HG02610 (cell line): ENCODE measurements at regions not wholly inside any gene's neighbourhood (a gene's known extent, or its start where the extent isn't known, plus 50 kb on each side); places are given as distances from the start of the nearest gene placed in this dataset.

Experiments
- ATAC-seq: cut with Tn5 transposase; IDR thresholded peaks from one replicate; pipeline ENCODE4 v1.9.1; 2021; ENCODE audit warnings: mild to moderate bottlenecking, moderate library complexity; ENCODE audit not compliant: unreplicated experiment

DNA sequence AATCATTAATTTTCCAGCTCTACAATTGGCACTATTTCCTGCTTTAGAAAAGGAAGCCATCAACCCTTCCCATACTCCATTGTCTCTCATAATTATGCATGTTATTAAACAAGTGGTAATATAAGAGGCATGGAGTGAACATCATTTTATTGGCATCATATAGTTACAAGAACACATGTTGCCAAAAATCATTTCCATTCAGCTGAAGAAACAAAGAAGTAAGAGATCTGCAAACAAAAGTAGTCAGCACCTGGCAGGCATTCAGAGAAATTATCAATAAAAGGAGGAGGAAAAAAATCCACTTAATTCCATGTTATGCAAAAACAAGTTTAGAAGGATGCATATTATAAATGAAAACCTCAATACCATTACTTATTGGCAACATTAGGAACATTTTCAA is 1208.2 kb upstream of the C9orf72 start:
- no peak for ATAC-seq

DNA sequence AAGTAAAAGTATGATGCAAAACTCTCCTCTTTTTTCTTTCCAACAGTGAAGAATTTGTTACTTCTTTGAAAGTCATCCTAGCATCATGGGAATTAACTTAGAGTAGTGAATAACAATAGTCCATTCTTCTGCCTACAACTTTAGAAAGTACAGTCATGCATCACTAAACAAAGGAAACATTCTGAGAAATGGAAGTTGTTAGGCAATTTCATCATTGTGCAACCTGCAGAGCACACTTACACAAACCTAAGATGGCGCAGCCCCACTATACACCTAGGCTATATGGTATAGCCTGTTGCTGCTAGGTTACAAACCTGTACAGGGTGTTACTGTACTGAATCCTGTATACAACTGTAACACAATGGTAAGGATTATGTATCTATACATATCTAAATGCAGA is 1209.3 kb upstream of the C9orf72 start:
- ATAC-seq = no peak

DNA sequence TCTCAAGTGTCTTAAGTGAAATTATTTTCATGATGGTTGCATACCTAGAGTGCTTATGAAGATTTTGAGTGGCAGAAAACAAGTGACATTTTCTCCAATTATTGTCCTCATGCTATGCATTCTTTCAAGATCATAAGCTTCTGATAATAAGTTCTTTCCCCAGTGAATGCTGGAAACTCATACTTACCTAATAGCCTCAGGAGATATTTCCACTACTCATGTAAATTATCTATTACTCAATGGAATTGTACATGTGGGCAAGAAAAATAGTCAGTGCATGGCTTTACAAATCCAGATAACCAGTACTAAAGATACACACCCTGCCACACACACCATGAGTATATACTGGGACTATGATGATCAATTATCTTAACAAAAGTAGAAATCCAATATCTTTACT is 1219.4 kb upstream of the C9orf72 start:
- ATAC-seq = no peak

DNA sequence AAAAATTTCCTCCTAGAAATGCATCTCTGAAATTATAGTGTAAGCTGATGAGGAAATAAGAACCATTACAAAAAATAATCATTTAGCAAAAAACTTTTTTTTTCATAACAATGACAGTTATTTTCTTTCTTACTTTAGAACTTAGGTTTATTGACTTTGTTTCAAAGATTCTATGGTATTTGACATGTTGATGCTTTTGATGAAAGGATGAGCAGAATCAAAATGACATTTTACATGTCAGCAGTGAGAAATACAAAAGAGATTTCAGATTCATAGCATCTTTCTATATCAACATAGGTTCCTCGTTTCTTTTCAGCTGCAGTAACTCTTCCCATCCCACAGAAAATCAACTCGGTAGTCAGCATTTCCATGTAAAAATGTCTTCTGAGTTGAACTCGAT is 1226.6 kb upstream of the C9orf72 start:
- no peak for ATAC-seq

DNA sequence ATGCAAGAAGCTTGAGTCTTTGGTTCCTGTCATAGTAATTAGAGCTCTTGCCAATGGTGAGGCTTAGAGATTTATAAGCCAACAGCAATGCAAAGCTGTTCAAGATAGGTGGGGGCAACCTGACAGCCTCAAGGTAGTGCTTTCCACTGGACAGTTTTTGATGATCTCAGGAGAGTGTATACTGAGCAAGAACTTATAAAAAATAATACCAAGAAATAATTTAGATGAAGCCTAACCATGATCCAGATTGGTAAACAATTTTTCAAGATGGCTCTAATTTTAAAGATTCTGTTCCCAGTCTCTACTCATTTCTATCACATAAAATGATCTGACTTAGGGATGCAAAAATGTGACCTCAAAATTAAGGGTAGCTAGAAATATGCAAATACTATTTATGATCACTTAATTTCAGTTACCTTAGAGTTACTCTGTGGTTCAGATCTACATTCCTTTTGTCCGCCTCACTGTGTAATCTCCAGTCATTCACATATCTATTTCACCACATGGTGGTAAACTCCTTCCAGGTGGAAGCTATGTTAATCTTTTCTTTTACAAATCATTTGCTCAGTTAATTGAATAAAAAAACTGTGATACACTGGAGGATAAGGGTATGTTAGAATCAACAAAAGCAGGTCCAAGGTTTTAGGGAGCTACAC is 1228.0 kb upstream of the C9orf72 start:
- ATAC-seq = no peak

DNA sequence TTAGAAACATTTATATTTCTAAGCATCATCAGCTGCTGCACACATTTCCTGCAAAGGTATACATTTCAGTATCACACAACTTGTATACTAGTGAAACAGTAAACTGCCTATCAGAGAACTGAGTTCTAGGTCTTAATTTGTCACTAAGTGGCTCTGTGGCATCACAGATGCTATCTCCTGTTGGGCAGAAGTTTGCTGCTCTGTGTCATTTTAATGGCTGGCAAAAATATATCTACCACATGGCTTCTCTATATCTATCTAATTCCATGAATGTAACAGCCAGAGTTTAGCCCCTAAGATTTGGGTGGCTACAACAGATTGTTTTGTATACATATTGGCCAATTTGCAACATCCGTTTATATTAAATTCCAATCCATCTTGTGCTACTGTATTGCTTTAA is 1231.9 kb upstream of the C9orf72 start:
- no peak for ATAC-seq

DNA sequence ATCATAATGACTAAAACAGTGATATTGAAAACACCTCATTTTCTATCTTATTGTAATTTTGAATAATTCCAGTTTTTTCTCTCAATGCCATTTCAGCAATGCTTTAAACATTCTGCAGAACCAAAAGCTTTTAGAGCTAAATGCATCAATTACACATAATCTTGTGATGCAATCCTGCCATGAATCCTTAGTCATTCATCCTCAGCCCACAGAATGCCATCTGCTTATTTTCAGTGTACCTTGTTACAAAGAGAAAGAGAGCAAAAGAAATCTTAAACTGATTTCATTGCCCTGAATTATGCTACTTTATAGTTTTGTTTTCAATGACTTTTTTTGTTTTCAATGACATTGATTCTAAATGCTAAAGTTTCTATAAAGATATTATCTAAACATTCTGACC is 1234.8 kb upstream of the C9orf72 start:
- ATAC-seq = no peak

DNA sequence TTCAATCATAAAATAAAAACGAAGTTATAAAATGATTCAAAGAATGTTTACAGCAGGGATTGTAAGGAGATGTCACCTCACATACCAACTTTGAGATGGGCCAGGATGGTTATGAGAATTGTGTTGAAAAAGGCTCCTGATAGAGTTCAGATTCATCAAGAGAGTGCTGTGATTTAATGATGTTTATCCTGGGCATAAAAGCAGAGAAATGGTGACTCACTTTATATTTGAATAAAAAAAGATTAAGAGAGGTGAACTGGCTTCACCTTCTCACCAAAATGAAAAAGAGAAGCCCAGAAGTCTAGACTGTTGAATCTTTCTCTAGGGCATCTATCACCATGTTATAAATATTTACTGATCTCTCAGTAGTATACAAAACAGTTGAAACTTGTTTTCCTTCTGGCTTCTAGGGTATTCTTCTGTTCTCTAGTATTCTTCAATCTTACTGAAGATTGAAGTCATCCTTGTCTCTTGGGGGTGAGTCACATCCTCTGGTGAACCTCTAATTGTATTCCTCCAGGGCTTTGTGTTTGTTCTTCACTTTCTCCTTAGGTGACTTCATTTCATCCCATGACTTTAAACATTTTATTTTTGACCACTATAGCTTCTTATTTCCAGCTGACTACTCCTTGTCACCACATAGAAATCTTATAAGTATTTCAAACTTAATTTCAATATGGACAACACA is 1237.3 kb upstream of the C9orf72 start:
- ATAC-seq = no peak

DNA sequence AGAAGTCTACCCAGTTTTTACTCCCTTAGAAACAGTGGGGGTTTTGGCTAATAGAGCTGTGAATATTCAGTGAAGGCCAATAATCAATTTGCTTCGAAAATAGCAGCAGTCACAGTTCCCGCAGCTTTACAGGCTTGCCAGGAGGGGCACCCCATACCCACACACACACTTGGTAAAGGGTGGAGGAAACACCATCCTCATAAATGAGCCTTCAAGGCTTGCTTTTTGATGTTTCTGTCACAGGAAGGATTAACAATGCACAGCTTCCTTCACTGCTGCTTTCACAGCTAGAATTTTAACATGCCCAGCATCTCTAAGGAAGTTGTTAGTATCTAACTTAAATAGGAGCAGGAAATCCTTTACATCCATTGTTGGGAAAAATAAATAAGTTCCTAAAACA is 1247.5 kb upstream of the C9orf72 start:
- no peak for ATAC-seq

DNA sequence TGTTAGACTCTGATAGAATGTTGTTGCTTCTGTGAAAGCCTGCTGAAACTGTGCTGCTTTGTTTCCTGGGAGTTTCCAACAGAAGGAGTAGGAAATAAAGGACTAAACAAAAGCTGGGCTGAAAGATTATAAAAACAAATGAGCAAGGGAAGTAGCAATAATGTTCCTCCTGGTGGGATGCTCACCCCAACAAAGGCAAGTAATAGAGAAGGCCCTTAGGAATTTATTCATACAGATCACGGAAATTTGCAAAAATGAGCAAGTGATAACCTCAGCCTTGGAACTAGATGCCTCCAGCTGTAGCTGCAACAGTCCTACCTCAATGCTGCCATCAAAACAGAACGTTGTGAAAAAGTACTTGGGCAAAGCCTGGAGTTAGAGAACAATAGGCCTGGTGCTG is 1248.0 kb upstream of the C9orf72 start:
- ATAC-seq = no peak

DNA sequence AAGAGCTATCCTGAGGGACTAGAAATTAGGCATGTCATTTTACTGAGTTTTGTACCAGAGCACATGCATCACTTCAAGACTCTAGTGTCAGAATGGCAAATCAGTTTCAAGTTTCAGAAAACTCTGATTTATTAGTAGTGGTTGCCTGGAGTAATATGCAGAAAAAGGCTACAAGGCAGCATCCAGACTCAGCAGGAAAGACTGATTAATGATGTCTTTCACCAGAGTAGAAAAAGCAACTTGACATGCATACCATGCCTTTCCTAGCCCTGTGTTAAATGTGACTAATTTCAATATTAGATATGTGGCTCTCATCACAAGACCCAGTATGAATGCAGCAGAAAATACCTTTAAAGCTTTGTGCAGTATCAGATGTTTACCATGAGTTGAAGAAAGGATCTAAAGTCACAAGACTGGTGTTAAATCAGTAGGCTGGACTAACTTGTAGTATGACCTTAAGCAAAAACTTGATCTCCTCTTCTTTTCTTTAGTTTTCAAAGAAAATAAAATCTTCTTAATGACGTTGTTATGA is 1251.2 kb upstream of the C9orf72 start:
- no peak for ATAC-seq

DNA sequence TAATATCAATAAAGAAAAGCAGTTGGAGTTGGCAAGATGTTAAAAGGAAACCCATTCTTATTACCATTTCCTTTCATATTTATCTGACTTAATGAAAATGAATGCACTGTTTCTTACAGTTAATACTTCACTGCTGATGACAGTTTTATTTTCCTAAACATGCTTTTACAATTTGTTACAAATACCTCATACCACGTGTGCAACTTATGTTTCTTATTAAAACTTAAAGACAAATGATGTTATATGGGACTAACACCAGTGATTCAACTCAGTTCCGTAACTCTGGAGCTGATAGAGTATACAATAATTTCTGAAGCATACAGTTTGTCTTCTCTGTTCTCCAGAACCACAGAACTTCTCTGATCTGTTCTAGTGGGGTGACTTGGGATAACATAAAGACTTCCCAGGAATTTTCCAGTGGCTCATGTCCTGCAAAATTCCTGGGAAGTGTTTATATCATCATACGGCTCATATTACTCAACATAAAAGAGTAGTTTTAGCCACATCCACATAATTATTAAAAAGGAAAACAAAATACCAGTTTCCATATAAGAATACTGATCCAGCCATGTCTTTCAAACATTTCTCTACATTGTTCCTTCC is 1259.0 kb upstream of the C9orf72 start:
- no peak for ATAC-seq

DNA sequence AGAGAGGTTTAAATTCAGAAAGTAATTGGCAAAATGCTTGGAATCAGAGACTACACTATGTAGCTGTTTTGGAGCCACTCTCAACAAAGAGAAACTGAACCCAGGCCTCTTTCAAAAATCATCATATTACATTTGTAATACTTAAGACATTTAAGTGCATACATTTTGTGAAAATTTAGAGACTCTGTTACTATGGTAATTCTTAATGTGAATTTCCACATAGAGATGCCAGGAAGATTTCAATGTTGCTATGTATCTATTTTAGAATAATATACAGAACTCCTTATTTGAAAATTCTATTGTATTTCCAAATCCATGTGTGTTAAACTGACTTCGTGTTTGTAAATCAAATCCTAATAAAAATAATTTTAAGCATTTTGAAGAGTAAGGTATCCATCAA is 1260.9 kb upstream of the C9orf72 start:
- ATAC-seq = no peak

DNA sequence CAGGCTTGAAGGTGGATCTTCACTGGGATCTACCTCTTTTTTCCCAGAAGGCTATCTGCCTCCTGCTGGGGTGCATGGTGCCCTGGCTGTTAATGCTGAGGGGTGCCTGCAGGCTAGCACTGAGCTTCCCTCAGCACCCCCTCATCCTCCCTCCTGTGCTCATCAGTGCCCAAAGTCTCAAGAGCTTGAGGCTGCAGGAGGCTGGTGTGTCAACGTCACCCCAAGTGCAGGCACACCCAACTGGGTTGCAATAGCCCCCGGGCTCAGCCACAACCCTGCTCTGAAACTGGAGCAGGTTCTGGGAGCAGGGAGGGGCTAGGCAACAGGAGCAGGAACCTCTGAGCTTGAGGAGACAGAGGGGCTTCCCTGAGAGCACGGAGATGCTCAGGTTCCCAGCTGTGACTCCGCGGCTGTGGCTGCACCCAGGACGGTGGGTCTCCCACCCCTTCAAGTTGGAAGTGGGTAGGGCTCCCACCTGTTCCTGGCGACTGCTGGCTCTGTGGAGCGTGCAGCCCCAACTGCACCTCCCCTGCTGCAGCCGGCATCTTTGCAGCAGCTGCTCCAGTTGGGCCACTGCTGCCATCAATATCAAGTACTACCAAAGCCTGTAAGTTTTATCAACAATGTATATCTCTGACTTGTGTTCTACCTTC is 1266.6 kb upstream of the C9orf72 start:
- no peak for ATAC-seq

DNA sequence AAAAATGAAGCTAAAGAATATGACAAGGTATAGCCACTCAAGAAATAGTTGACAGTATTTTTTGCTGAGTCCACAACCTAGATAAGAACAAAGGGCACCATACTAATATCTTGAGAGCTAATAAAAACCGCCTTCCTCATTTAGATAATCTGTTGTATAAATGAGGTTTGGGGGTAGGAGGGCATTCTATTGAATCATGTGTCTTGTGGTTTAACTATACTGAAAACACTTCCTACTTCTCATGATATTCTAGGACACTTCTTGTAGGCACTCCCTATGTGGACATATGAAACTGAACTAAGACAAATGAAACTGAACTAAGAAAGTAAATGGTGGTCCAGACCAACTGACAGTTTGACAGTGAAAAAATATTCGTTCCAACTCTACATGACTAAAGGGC is 1268.5 kb upstream of the C9orf72 start:
- ATAC-seq = no peak

DNA sequence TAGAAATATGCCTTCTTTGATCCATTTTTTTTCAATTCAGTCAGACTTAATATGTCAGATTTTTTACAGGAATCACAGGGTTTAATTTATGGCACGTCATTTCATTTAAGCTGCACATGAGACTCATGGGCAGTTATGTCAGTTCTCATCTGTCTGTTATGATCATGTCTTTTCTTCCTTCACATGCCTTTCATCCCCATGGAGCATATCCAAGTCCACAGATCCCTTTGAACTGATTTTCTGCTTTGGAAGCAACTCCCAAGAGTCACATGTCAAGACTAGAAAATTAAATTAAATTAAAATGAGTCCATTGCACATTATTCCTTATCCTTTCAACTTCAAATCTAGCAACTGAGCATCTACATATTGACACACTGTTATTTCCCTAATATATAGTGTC is 1274.0 kb upstream of the C9orf72 start:
- ATAC-seq = no peak

DNA sequence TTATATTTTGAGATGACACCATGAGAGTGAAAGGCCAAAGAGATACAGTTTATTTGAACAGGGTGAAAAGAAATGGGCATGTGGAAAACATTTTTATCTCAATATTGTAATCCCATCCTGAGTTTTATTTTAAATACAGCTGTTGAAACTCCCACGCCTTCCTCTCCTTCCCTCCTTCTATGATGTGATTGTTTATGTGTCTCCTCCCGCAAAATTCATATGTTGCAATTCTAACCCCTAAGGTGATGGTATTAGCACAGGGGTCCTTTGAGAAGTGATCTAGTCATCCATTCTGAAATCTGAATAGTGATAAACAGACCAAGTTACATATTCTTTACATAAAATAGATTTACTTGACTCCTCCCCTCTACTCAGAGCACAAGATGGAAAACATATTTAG is 1275.4 kb upstream of the C9orf72 start:
- ATAC-seq = no peak

DNA sequence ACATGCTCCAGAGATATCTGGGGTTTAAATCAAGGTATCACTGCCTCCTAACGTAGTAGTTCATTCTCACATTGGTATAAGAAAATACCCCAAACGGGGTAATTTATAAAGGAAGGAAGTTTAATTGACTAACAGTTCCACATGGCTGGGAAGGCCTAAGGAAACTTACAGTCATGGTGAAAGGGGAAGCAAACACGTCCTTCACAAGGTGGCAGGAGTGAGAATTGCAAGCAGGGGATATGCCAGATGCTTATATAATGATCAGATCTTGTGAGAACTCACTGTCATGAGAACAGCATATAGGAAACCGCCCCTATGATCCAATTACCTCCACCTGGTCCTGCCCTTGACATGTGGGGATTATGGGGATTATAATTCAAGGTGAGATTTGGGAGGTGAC is 1280.2 kb upstream of the C9orf72 start:
- no peak for ATAC-seq

DNA sequence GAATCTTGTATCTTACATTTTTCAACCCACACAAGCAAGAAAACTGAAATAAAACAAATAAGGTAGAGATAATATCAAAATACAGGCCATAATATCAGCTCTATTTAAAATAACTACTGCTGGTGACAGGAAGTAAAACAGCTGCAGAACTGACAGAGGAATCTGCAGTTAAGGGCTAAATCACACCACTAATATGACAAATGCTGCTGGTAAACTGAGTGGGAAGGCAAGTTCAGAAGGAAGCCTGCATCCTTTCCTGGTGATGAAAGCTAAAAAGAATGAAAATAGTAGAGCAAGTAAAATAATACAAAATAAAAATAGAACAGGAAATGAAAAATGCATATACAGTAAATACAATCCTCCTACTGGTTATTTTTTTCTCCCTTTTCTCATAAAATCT is 1293.7 kb upstream of the C9orf72 start:
- ATAC-seq = no peak

DNA sequence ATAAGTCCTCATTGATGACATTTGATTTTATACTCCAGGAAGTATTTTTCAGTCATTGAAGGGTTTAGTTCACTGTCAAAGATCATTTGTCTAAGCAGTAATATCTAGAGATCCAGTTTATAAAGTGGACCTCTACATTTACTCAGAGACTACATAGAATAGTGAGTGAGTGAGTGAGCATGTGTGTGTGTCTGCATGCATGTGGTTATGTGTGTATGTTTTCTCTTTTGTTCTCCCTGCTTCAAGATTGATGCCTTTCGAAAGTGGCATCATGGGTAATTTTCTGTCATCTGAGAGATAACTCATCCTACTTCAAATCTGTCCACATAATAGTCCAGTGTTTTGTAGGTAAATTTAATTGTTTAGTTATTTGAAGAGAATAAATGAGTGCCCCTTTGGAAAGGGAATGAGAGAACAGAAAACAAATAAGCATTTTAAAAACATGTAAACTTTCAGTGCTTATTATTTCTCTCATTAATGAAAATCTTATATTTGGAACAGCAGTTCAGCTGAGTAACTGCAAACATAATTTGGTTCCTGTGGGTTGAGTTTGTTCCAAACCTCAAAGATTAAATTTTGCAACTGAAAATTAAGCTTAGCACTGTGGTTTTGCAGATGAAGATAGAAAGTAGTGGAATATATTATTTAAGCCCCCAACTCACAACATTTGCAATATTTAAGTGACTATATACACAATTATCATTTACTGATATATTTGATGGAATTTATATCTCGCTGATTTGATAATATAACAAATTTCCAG is 1295.1 kb upstream of the C9orf72 start:
- no peak for ATAC-seq

DNA sequence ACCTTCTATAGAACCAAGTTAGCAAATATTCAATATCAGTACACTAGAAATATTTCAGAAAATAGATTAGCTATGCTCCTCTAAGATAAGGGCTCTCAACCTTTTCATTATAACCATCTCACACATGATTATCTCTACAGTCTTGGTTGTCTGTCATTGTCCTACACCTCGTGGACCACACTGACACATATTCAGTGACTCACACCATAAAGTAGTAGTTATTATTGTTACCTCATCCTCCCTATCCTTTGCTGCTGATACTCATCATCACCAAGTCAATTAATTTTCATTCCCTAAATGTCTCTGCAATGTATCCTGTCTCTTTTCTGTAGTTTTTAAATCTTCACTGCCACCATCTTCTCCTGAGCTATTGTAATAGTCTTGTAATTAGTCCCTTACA is 1309.2 kb upstream of the C9orf72 start:
- no peak for ATAC-seq
